ENCODE measurements at regions not wholly inside any gene's neighbourhood (a gene's known extent, or its start where the extent isn't known, plus 50 kb on each side); places are given as distances from the start of the nearest gene placed in this dataset.

GRCh38 chr2:24432735-24433134 lies 58.3 kb upstream of the NCOA1 start:
- no peaks in the 10 kb centered on the region for H3K36me3 ChIP-seq (ENCODE audit: control insufficient read depth, insufficient read depth, low read length)
- no peaks in the 10 kb centered on the region for H3K27me3 ChIP-seq (ENCODE audit: control insufficient read depth, insufficient read depth, low read length)
- no peak for DNase-seq (ENCODE audit: low read depth)
- no peak for FAIRE-seq
- TF ChIP-seq CTCF (IDR thresholded peaks at IDR 0.05; ENCODE audit: insufficient read depth, low read length, severe bottlenecking): no peak
- no peak overlapping the region for H3K4me3 ChIP-seq (ENCODE audit: low read depth, low read length)

DNA sequence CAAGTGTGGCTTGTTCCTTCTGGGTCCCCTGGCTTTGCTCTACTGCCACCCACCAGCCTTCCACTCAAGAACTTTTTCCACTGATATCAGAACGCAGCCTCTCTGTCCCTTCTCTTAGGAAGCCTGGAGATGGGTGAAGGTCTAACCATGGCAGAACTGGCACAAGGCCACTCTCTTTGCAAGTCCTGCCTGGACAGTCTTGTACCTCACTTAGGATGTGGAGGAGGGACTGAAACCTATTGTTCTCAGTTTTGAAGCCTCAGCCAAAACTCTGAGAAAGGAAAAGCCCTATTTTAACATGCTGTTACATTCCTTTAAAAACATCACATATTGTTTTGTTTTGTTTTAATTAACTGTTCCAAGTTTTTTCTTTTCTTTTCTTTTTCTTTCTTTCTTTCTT lies 58.9 kb upstream of the NCOA1 start:
- no peak for TF ChIP-seq CTCF (IDR thresholded peaks at IDR 0.05; ENCODE audit: insufficient read depth, low read length, severe bottlenecking)
- no peak for FAIRE-seq

GRCh38 chr2:24429197-24430074 lies 61.6 kb upstream of the NCOA1 start:
- no peak for DNase-seq (ENCODE audit: low read depth)
- no peak for TF ChIP-seq CTCF (IDR thresholded peaks at IDR 0.05; ENCODE audit: insufficient read depth, low read length, severe bottlenecking)
- Histone ChIP-seq H3K4me3 (ENCODE audit: low read depth, low read length) (no peak overlapping the region), H3K27me3 (ENCODE audit: control insufficient read depth, insufficient read depth, low read length) (no peaks in the 10 kb centered on the region), H3K36me3 (ENCODE audit: control insufficient read depth, insufficient read depth, low read length) (no peaks in the 10 kb centered on the region)
- FAIRE-seq: no peak

More for the DNA sequence above, 58.9 kb upstream of the NCOA1 start:
- no peaks in the 10 kb centered on the region for H3K36me3 ChIP-seq (ENCODE audit: control insufficient read depth, insufficient read depth, low read length)
- no peak overlapping the region for H3K4me3 ChIP-seq (ENCODE audit: low read depth, low read length)
- no peaks in the 10 kb centered on the region for H3K27me3 ChIP-seq (ENCODE audit: control insufficient read depth, insufficient read depth, low read length)
- DNase-seq (ENCODE audit: low read depth): no peak

GRCh38 chr2:24424387-24424786 lies 64.1 kb upstream of the ITSN2 start:
- Histone ChIP-seq H3K36me3 (ENCODE audit: control insufficient read depth, insufficient read depth, low read length) (no peaks in the 10 kb centered on the region), H3K27me3 (ENCODE audit: control insufficient read depth, insufficient read depth, low read length) (no peaks in the 10 kb centered on the region), H3K4me3 (ENCODE audit: low read depth, low read length) (no peak overlapping the region)
- no peak for TF ChIP-seq CTCF (IDR thresholded peaks at IDR 0.05; ENCODE audit: insufficient read depth, low read length, severe bottlenecking)
- DNase-seq (ENCODE audit: low read depth) (no peak), FAIRE-seq (no peak)

DNA sequence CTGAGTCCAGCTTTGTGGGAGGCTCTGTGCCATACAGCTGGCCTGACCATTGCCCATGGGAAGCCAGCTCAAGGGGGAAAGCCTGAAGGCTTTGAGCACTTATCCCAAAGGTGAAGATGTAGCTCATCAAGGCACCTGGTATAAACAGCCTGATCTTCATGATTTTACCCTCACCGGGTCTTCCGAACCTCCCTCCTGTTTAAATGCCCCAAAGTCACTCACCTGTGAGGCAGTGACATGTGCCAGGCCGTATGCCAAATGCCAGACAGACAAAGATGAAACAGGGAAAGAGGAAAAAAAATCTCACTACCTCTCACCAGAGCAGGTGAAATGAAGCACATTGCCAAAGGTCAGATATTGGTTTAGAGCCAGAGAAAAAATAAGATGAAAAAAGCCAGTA lies 62.8 kb upstream of the ITSN2 start:
- FAIRE-seq (no peak), DNase-seq (ENCODE audit: low read depth) (no peak)
- Histone ChIP-seq H3K4me3 (ENCODE audit: low read depth, low read length) (no peak overlapping the region), H3K36me3 (ENCODE audit: control insufficient read depth, insufficient read depth, low read length) (no peaks in the 10 kb centered on the region), H3K27me3 (ENCODE audit: control insufficient read depth, insufficient read depth, low read length) (no peaks in the 10 kb centered on the region)
- TF ChIP-seq CTCF (IDR thresholded peaks at IDR 0.05; ENCODE audit: insufficient read depth, low read length, severe bottlenecking): no peak

- peak; percentile 55 for TF ChIP-seq CTCF (IDR thresholded peaks at IDR 0.05; ENCODE audit: insufficient read depth, low read length, severe bottlenecking)
- no peak overlapping the region for H3K4me3 ChIP-seq (ENCODE audit: low read depth, low read length)
- no peaks in the 10 kb centered on the region for H3K36me3 ChIP-seq (ENCODE audit: control insufficient read depth, insufficient read depth, low read length)
- peak; percentile 33 for DNase-seq (ENCODE audit: low read depth)
- FAIRE-seq: no peak
- no peaks in the 10 kb centered on the region for H3K27me3 ChIP-seq (ENCODE audit: control insufficient read depth, insufficient read depth, low read length)
Observed at GRCh38 chr2:24421668-24422067, 61.3 kb upstream of the ITSN2 start.

Data from bronchial epithelial cell (primary cell).